HCT116 (cell line): ENCODE measurements at regions not wholly inside any gene's neighbourhood (a gene's known extent, or its start where the extent isn't known, plus 50 kb on each side); places are given as distances from the start of the nearest gene placed in this dataset.

Experiments used
- ATAC-seq: fragments of 200-7000 bp; cut with Tn5 transposase; 2 replicates; pipeline ENCODE4 v1.9.1; 2020; ENCODE audit warnings: mild to moderate bottlenecking, moderate library complexity
- BruUV-seq: library from RNA; stranded (reverse); fragments of 400-500 nt; replicated peaks from 2 replicates; lab custom pipeline; 2021; lab: Mats Ljungman, UMichigan
- CTCF ChIA-PET: fragments of 300-600 bp; sonication (Branson Sonifier 250); formaldehyde crosslinking; loops from one replicate; lab custom pipeline; 2021; ENCODE audit warnings: antibody characterized with exemption; lab: Charles Lee
- POLR2A ChIA-PET: fragments of 300-600, 350-600 bp; sonication (Branson Sonifier 250); formaldehyde crosslinking; loops from one replicate; lab custom pipeline; 2021; ENCODE audit warnings: antibody characterized with exemption; lab: Charles Lee
- RAD21 ChIA-PET, 2 experiments: fragments of 300-600 bp; sonication (Branson Sonifier 250); formaldehyde crosslinking; loops; one replicate each; lab custom pipeline; 2023; ENCODE audit warnings: low total read pairs in 2 of 2; ENCODE audit not compliant: uncharacterized antibody in 2 of 2, unreplicated experiment in 2 of 2, low non-redundant PET in 1 of 2; lab: Charles Lee
- DNase-seq: peaks from one replicate; pipeline ENCODE4 v3.0.0-alpha.2; 2010; ENCODE audit warnings: low read depth, low spot score
- H2AFZ ChIP-seq: fragments of 200-600 bp; shearing (Covaris generic), sonication (generic); 2 replicates; pipeline ENCODE4 v1.6.1; 2017; ENCODE audit warnings: low read depth, mixed run types, mixed read lengths, antibody characterized with exemption, low read length; ENCODE audit not compliant: poor library complexity, severe bottlenecking
- H3K27ac ChIP-seq: 2 replicates; pipeline ENCODE4 v1.5.1; 2012; ENCODE audit warnings: low read depth, low read length
- H3K27me3 ChIP-seq: fragments of 200-600 bp; sonication (generic); 2 replicates; pipeline ENCODE4 v1.6.1; 2016; ENCODE audit warnings: mixed run types, low read length, mixed read lengths; ENCODE audit not compliant: insufficient read depth
- H3K36me3 ChIP-seq, 2 experiments: fragments of 200-500 bp in 1 of 2; fragments of 200-600 bp in 1 of 2; sonication (Bioruptor generic) in 1 of 2; sonication (generic) in 1 of 2; 2 replicates each; pipeline versions ENCODE4 v1.5.1 to v1.6.1; 2014 to 2016; ENCODE audit warnings: low read length in 2 of 2, inconsistent platforms in 1 of 2, mixed read lengths in 1 of 2, mixed run types in 1 of 2; ENCODE audit not compliant: insufficient read depth in 2 of 2, control insufficient read depth in 1 of 2
- H3K4me1 ChIP-seq, 2 experiments: fragments of 200-600 bp in 1 of 2; sonication (generic) in 1 of 2; 2 replicates each; pipeline versions ENCODE4 v1.5.1 to v1.6.1; 2012 to 2017; ENCODE audit warnings: low read length in 2 of 2, inconsistent platforms in 1 of 2, mild to moderate bottlenecking in 1 of 2, mixed read lengths in 1 of 2, mixed run types in 1 of 2, moderate library complexity in 1 of 2; ENCODE audit not compliant: insufficient read depth in 2 of 2, control insufficient read depth in 1 of 2
- H3K4me2 ChIP-seq: fragments of 200-600 bp; sonication (generic); 2 replicates; pipeline ENCODE4 v1.6.1; 2017; ENCODE audit warnings: mixed run types, low read length, mixed read lengths
- H3K4me3 ChIP-seq, 2 experiments: fragments of 200-600 bp in 1 of 2; sonication (generic) in 1 of 2; replicated peaks in 1 of 2; 2 replicates each; pipeline ENCODE4 v1.5.1; 2011 to 2016; ENCODE audit warnings: low read length in 2 of 2, control low read depth in 1 of 2, low read depth in 1 of 2, mild to moderate bottlenecking in 1 of 2, mixed read lengths in 1 of 2, mixed run types in 1 of 2
- H3K79me2 ChIP-seq: fragments of 200-600 bp; sonication (generic); 2 replicates; pipeline ENCODE4 v1.6.1; 2017; ENCODE audit warnings: mild to moderate bottlenecking, mixed run types, low read length, moderate library complexity, mixed read lengths; ENCODE audit not compliant: insufficient read depth
- H3K9ac ChIP-seq: fragments of 200-600 bp; sonication (generic); 2 replicates; pipeline ENCODE4 v1.6.1; 2016; ENCODE audit warnings: low read length, mixed read lengths
- H3K9me2 ChIP-seq: fragments of 200-600 bp; sonication (generic), shearing (Covaris generic); 2 replicates; pipeline ENCODE4 v1.6.1; 2017; ENCODE audit warnings: mixed run types, mild to moderate bottlenecking, moderate library complexity; ENCODE audit not compliant: insufficient read depth
- H3K9me3 ChIP-seq, 2 experiments: fragments of 200-500 bp in 1 of 2; fragments of 200-600 bp in 1 of 2; sonication (Bioruptor generic) in 1 of 2; sonication (generic) in 1 of 2; 2 replicates each; pipeline ENCODE4 v1.6.1; 2014 to 2017; ENCODE audit warnings: low read length in 2 of 2, mixed read lengths in 2 of 2, inconsistent platforms in 1 of 2, low read depth in 1 of 2, mild to moderate bottlenecking in 1 of 2, mixed run types in 1 of 2, moderate library complexity in 1 of 2; ENCODE audit not compliant: control insufficient read depth in 1 of 2, insufficient read depth in 1 of 2
- H4K20me1 ChIP-seq: fragments of 200-600 bp; sonication (generic), shearing (Covaris generic); 2 replicates; pipeline ENCODE4 v1.6.1; 2017; ENCODE audit warnings: mixed run types, mild to moderate bottlenecking, moderate library complexity; ENCODE audit not compliant: insufficient read depth
- EGR1 ChIP-seq: IDR thresholded peaks from 2 replicates; pipeline ENCODE4 v1.6.1; 2012; ENCODE audit warnings: low read depth
- ELF1 ChIP-seq: IDR thresholded peaks from 2 replicates; pipeline ENCODE4 v1.6.1; 2012; ENCODE audit warnings: low read depth, borderline replicate concordance
- EZH2 ChIP-seq: fragments of 200-600 bp; sonication (generic); IDR thresholded peaks from 2 replicates; pipeline ENCODE4 v1.6.1; 2017; ENCODE audit warnings: antibody characterized with exemption, mixed run types
- SP1 ChIP-seq: IDR thresholded peaks from 2 replicates; pipeline ENCODE4 v1.6.1; 2012; ENCODE audit warnings: low read depth
- YY1 ChIP-seq: IDR thresholded peaks from 2 replicates; pipeline ENCODE4 v1.6.1; 2011; ENCODE audit warnings: low read length, low read depth, moderate library complexity, mild to moderate bottlenecking; ENCODE audit not compliant: insufficient replicate concordance; ENCODE audit errors: extremely low read depth
- ZBTB33 ChIP-seq: IDR thresholded peaks from 2 replicates; pipeline ENCODE4 v1.6.1; 2011; ENCODE audit warnings: mild to moderate bottlenecking, low read length, moderate library complexity; ENCODE audit not compliant: insufficient replicate concordance; ENCODE audit errors: extremely low read depth
- intact Hi-C: fragments of 100-400 bp; cut with micrococcal nuclease; formaldehyde crosslinking; loops from 2 replicates; pipeline ENCODE4 v1.10.0; 2022
- TF ChIP-seq, protein P1 (sequence below), 3 experiments: fragments of 200-600 bp in 1 of 3; sonication (generic) in 1 of 3; IDR thresholded peaks in 2 of 3; conservative IDR thresholded peaks in 1 of 3; 2 replicates each; pipeline ENCODE4 v1.5.1; 2012 to 2017; ENCODE audit warnings: low read depth in 2 of 3, low read length in 2 of 3, antibody characterized with exemption in 1 of 3, borderline replicate concordance in 1 of 3, control low read depth in 1 of 3, mild to moderate bottlenecking in 1 of 3, mixed read lengths in 1 of 3, mixed run types in 1 of 3, moderate library complexity in 1 of 3; ENCODE audit not compliant: insufficient read depth in 1 of 3
- TF ChIP-seq, protein P2 (sequence below): IDR thresholded peaks from 2 replicates; pipeline ENCODE4 v1.6.1; 2012

DNA sequence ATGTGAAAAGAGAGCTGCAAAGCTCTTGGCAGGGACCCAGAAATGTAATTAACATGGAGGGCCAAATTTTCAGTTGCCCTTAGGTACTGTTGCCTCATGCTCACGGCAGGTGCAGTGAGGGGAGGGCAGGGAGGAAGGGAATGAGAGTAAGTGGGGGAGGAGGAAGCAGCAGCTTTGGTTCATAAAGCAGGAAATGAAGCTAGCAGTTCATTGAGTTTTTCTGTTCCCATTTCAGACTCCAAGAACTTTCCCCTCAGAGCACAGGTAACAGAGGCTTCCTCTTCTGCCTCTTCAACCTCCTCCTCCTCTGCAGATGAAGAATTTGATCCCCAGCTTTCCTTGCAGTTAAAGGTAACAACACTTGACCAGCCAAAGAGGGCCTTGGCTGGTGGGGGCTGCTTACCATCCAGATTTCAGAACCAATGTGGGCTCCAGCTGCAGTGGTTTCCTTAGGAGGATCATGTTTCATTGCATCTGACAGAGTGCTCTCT lies 57.9 kb upstream of the PARVA start (continued):
- TF ChIP-seq ZBTB33: no peak
- TF ChIP-seq, protein P1, sequence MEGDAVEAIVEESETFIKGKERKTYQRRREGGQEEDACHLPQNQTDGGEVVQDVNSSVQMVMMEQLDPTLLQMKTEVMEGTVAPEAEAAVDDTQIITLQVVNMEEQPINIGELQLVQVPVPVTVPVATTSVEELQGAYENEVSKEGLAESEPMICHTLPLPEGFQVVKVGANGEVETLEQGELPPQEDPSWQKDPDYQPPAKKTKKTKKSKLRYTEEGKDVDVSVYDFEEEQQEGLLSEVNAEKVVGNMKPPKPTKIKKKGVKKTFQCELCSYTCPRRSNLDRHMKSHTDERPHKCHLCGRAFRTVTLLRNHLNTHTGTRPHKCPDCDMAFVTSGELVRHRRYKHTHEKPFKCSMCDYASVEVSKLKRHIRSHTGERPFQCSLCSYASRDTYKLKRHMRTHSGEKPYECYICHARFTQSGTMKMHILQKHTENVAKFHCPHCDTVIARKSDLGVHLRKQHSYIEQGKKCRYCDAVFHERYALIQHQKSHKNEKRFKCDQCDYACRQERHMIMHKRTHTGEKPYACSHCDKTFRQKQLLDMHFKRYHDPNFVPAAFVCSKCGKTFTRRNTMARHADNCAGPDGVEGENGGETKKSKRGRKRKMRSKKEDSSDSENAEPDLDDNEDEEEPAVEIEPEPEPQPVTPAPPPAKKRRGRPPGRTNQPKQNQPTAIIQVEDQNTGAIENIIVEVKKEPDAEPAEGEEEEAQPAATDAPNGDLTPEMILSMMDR (IDR thresholded peaks at IDR 0.05 in 2 of 3, conservative IDR thresholded peaks at IDR 0.05 in 1 of 3; ENCODE audit: borderline replicate concordance in 1 of 3, insufficient read depth in 1 of 3, low read depth in 2 of 3, low read length in 2 of 3): no peak
- no peak for TF ChIP-seq SP1
- TF ChIP-seq ELF1: no peak
- no peak for TF ChIP-seq EGR1

DNA sequence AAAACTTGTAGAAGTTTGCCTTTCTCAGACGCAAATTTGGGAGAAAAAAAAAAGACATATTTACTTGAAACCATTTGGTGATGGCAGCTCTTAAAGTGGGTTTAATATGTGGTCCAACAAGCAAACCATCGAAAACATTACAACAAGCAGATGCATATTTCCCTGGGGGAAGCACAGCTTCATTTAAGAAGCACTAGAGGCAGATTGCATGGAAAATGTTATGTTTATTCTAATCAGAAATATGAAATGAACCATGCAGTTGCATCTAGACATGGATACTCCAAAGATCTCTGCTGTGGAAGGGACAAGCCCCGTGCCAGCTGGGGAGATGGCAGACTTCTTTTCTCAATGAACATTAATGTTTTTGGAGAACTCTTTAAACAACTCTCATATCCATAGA lies 57.4 kb upstream of the PARVA start:
- TF ChIP-seq, protein P1 (IDR thresholded peaks at IDR 0.05 in 2 of 3, conservative IDR thresholded peaks at IDR 0.05 in 1 of 3; ENCODE audit: borderline replicate concordance in 1 of 3, insufficient read depth in 1 of 3, low read depth in 2 of 3, low read length in 2 of 3): no peak
- no peak for TF ChIP-seq EZH2
- TF ChIP-seq, protein P2, sequence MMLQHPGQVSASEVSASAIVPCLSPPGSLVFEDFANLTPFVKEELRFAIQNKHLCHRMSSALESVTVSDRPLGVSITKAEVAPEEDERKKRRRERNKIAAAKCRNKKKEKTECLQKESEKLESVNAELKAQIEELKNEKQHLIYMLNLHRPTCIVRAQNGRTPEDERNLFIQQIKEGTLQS: no peak
- TF ChIP-seq SP1: no peak
- no peak for TF ChIP-seq ZBTB33
- no peak for TF ChIP-seq YY1
- no peak for TF ChIP-seq EGR1
- peaks cover 3 to 12% of the 10 kb centered on the region in 2 experiments; a peak in 3 of 4 replicates for H3K9me3 ChIP-seq
- H3K27ac ChIP-seq: no peak overlapping the region
- no peak overlapping the region for H3K9ac ChIP-seq
- H3K9me2 ChIP-seq: no peaks in the 10 kb centered on the region
- DNase-seq (no peak), ATAC-seq (no peak)
- H3K79me2 ChIP-seq: no peaks in the 10 kb centered on the region
- no peak overlapping the region for H3K4me3 ChIP-seq
- no peaks in the 10 kb centered on the region for H3K27me3 ChIP-seq
- no peaks in the 10 kb centered on the region for H3K4me1 ChIP-seq
- BruUV-seq: no TSS peak
- POLR2A ChIA-PET: no interaction called here
- H3K36me3 ChIP-seq: no peaks in the 10 kb centered on the region
- no peak overlapping the region for H2AFZ ChIP-seq
- H3K4me2 ChIP-seq: no peak overlapping the region
- CTCF ChIA-PET: interaction anchor here (1.9 kb wide), 1 partner anchor 31 kb away, joined by 5 read pairs; no protein-coding TSS in a partner anchor
- no peaks in the 10 kb centered on the region for H4K20me1 ChIP-seq
- intact Hi-C loops: loop anchor here (10.0 kb wide), 1 partner anchor 865 kb away; no protein-coding TSS in a partner anchor
- RAD21 ChIA-PET: no interaction called here
